HepG2 (cell line): ENCODE measurements at regions not wholly inside any gene's neighbourhood (a gene's known extent, or its start where the extent isn't known, plus 50 kb on each side); places are given as distances from the start of the nearest gene placed in this dataset.

Experiments used
- ATAC-seq: fragments of 200-7000 bp; cut with Tn5 transposase; 3 replicates; pipeline ENCODE4 v1.9.1; 2020; ENCODE audit warnings: mild to moderate bottlenecking, moderate library complexity
- BruUV-seq: library from RNA; stranded (reverse); fragments of 400-500 nt; replicated peaks from 2 replicates; lab custom pipeline; 2021; lab: Mats Ljungman, UMichigan
- CTCF ChIA-PET: fragments of 300-600 bp; formaldehyde crosslinking; extraction: SDS; loops from one replicate; lab custom pipeline; 2021; ENCODE audit warnings: low total read pairs, inconsistent platforms, low intra/inter-chr PET ratio; lab: Yijun Ruan, JAX
- POLR2A ChIA-PET: fragments of 350-600 bp; sonication (Branson Sonifier 250); formaldehyde crosslinking; loops from one replicate; lab custom pipeline; 2020; ENCODE audit warnings: antibody characterized with exemption, inconsistent platforms; lab: Yijun Ruan, JAX
- DNase-seq: peaks from one replicate; pipeline ENCODE4 v3.0.0-alpha.2; 2015; ENCODE audit warnings: low spot score
- FAIRE-seq: peaks from 3 replicates; lab custom pipeline; 2011; peaks lifted over from hg19 to GRCh38; lab: Jason Lieb, UNC
- H2AFZ ChIP-seq: one replicate; pipeline ENCODE4 v1.6.1; 2011; ENCODE audit warnings: low read length, inconsistent platforms
- H3K27ac ChIP-seq: fragments of 300-600 bp; 3 replicates; pipeline ENCODE4 v1.8.0; 2011; ENCODE audit warnings: mixed run types, mild to moderate bottlenecking, mixed read lengths, low read length, inconsistent platforms; ENCODE audit not compliant: insufficient read depth; ENCODE audit errors: extremely low read length
- H3K27me3 ChIP-seq, 2 experiments: fragments of 200-600 bp in 1 of 2; 2 replicates in 1 of 2; 3 replicates in 1 of 2; pipeline versions ENCODE4 v1.6.0 to v1.8.0; 2011; ENCODE audit warnings: low read length in 2 of 2, mild to moderate bottlenecking in 2 of 2, moderate library complexity in 2 of 2, inconsistent platforms in 1 of 2; ENCODE audit not compliant: insufficient read depth in 2 of 2, control insufficient read depth in 1 of 2
- H3K36me3 ChIP-seq, 2 experiments: fragments of 200-600 bp in 1 of 2; replicated peaks in 1 of 2; 2 replicates in 1 of 2; 3 replicates in 1 of 2; pipeline versions ENCODE4 v1.5.1 to v1.8.0; 2011; ENCODE audit warnings: low read length in 2 of 2, inconsistent platforms in 1 of 2; ENCODE audit not compliant: insufficient read depth in 2 of 2, control insufficient read depth in 1 of 2
- H3K4me1 ChIP-seq: 2 replicates; pipeline ENCODE4 v1.5.1; 2012; ENCODE audit warnings: low read length, inconsistent platforms; ENCODE audit not compliant: insufficient read depth
- H3K4me2 ChIP-seq: 2 replicates; pipeline ENCODE4 v1.6.0; 2011; ENCODE audit warnings: low read depth, low read length, inconsistent platforms
- H3K4me3 ChIP-seq, 3 experiments: fragments of 200-600 bp in 1 of 3; sonication (generic), shearing (Covaris generic) in 1 of 3; replicated peaks in 1 of 3; 2 replicates each; pipeline ENCODE4 v1.5.1; 2011 to 2016; ENCODE audit warnings: low read length in 3 of 3, inconsistent platforms in 2 of 3, low read depth in 2 of 3, mild to moderate bottlenecking in 2 of 3, control low read depth in 1 of 3, mixed read lengths in 1 of 3; ENCODE audit not compliant: insufficient read depth in 1 of 3
- H3K79me2 ChIP-seq: one replicate; pipeline ENCODE4 v1.6.1; 2011; ENCODE audit warnings: low read length, inconsistent platforms; ENCODE audit not compliant: insufficient read depth
- H3K9ac ChIP-seq: 2 replicates; pipeline ENCODE4 v1.6.0; 2011; ENCODE audit warnings: mild to moderate bottlenecking, low read depth, low read length, inconsistent platforms; ENCODE audit not compliant: insufficient read depth
- H3K9me3 ChIP-seq: 2 replicates; pipeline ENCODE4 v1.5.1; 2012; ENCODE audit warnings: mild to moderate bottlenecking, low read length
- H4K20me1 ChIP-seq: 2 replicates; pipeline ENCODE4 v1.6.0; 2011; ENCODE audit warnings: inconsistent platforms, mild to moderate bottlenecking, low read length, moderate library complexity; ENCODE audit not compliant: insufficient read depth
- CEBPB ChIP-seq: IDR thresholded peaks from 2 replicates; pipeline ENCODE4 v1.6.1; 2011; ENCODE audit warnings: low read depth, low read length, improper control_type of control experiment, borderline replicate concordance
- FOXP1 ChIP-seq, 2 experiments: fragments of 450-650 bp in 1 of 2; IDR thresholded peaks; 2 replicates each; pipeline ENCODE4 v1.6.1; 2017 to 2018; ENCODE audit warnings: antibody characterized with exemption in 1 of 2
- GTF3A ChIP-seq: sonication (generic); formaldehyde crosslinking; conservative IDR thresholded peaks from 2 replicates; pipeline ENCODE4 v1.4.0; 2020; ENCODE audit warnings: mild to moderate bottlenecking, missing genetic modification reagents
- HDAC2 ChIP-seq: sonication (generic); formaldehyde crosslinking; IDR thresholded peaks from 2 replicates; pipeline ENCODE4 v1.4.0; 2020; ENCODE audit warnings: missing genetic modification reagents
- HOMEZ ChIP-seq: IDR thresholded peaks from 2 replicates; pipeline ENCODE4 v1.6.1; 2016; ENCODE audit warnings: low read depth
- JUND ChIP-seq: sonication (generic); formaldehyde crosslinking; IDR thresholded peaks from 2 replicates; pipeline ENCODE4 v1.8.0; 2022; ENCODE audit warnings: mild to moderate bottlenecking, missing genetic modification reagents
- LBX2 ChIP-seq: sonication (generic); formaldehyde crosslinking; IDR thresholded peaks from 2 replicates; pipeline ENCODE4 v1.5.0; 2020; ENCODE audit warnings: missing genetic modification reagents, mild to moderate bottlenecking, borderline replicate concordance
- MBD4 ChIP-seq: IDR thresholded peaks from 2 replicates; pipeline ENCODE4 v1.6.1; 2012; ENCODE audit warnings: low read length, inconsistent platforms, borderline replicate concordance
- MIER2 ChIP-seq: IDR thresholded peaks from 2 replicates; pipeline ENCODE4 v1.6.1; 2016; ENCODE audit warnings: missing biosample characterization, missing genetic modification reagents
- SIX4 ChIP-seq: sonication (generic); formaldehyde crosslinking; IDR thresholded peaks from 2 replicates; pipeline ENCODE4 v1.4.0; 2020; ENCODE audit warnings: missing genetic modification reagents
- TGIF2 ChIP-seq: IDR thresholded peaks from 2 replicates; pipeline ENCODE4 v1.6.1; 2016; ENCODE audit warnings: control low read depth, missing compliant biosample characterization
- ZFP1 ChIP-seq: IDR thresholded peaks from 2 replicates; pipeline ENCODE4 v1.6.1; 2016
- ZKSCAN1 ChIP-seq: fragments of 150-350 bp; IDR thresholded peaks from 2 replicates; pipeline ENCODE4 v1.6.1; 2014; ENCODE audit warnings: low read length
- ZSCAN12 ChIP-seq: sonication (generic); formaldehyde crosslinking; IDR thresholded peaks from 2 replicates; pipeline ENCODE4 v1.9.0; 2021; ENCODE audit warnings: mild to moderate bottlenecking, missing genetic modification reagents
- WGBS: methylation state at CpG from one replicate; pipeline ENCODE4 v1.1.6; 2017; ENCODE audit warnings: low lambda C conversion rate; 5-methylcytosine and 5-hydroxymethylcytosine counted together
- in situ Hi-C: cut with HindIII; loops from 2 replicates; pipeline ENCODE4 v1.10.0; 2017; ENCODE audit warnings: low pct_unique_long_range_greater_than_20kb; ENCODE audit not compliant: extremely low pct_ligation_motif_present
- intact Hi-C: fragments of 100-400 bp; cut with micrococcal nuclease; formaldehyde crosslinking; loops from one replicate; pipeline ENCODE4 v1.10.0; 2022; ENCODE audit not compliant: unreplicated experiment
- TF ChIP-seq, protein P1 (sequence below): sonication (generic); formaldehyde crosslinking; IDR thresholded peaks from 2 replicates; pipeline ENCODE4 v1.9.0; 2022; ENCODE audit warnings: missing genetic modification reagents, mild to moderate bottlenecking, borderline replicate concordance

GRCh38 chr3:135597855-135598254 is 367.7 kb upstream of the PPP2R3A start:
- Histone ChIP-seq H3K4me1 (no peaks in the 10 kb centered on the region), H3K27ac (no peak overlapping the region), H3K4me3 (no peak overlapping the region), H3K36me3 (no peaks in the 10 kb centered on the region), H2AFZ (no peak overlapping the region), H4K20me1 (no peaks in the 10 kb centered on the region), H3K4me2 (no peak overlapping the region), H3K9me3 (no peaks in the 10 kb centered on the region), H3K9ac (no peak overlapping the region), H3K27me3 (no peaks in the 10 kb centered on the region), H3K79me2 (no peaks in the 10 kb centered on the region)
- CTCF ChIA-PET, result no interaction called here
- intact Hi-C loops (no loop called here), in situ Hi-C loops (no loop called here)
- WGBS, result 4% methylated on average over 2 of the region's 2 CpGs
- no peak for ATAC-seq
- POLR2A ChIA-PET, result no interaction called here
- BruUV-seq, result no TSS peak
- no peak for DNase-seq
- FAIRE-seq, result no peak
- peak; percentile 70 for TF ChIP-seq CEBPB
- TF ChIP-seq MBD4, result no peak
- TF ChIP-seq GTF3A (CRISPR knock-in tag), result no peak

- Histone ChIP-seq H3K36me3 (no peaks in the 10 kb centered on the region), H3K9me3 (no peaks in the 10 kb centered on the region), H4K20me1 (no peaks in the 10 kb centered on the region), H3K4me3 (no peak overlapping the region), H3K79me2 (no peaks in the 10 kb centered on the region), H3K9ac (no peak overlapping the region), H3K27me3 (no peaks in the 10 kb centered on the region), H2AFZ (no peak overlapping the region), H3K4me2 (no peak overlapping the region), H3K4me1 (no peaks in the 10 kb centered on the region), H3K27ac (no peak overlapping the region)
- WGBS, result 6% methylated on average over 2 of the region's 2 CpGs
- intact Hi-C loops, result no loop called here
- POLR2A ChIA-PET, result no interaction called here
- BruUV-seq, result no TSS peak
- ATAC-seq (no peak), DNase-seq (no peak), FAIRE-seq (no peak)
- in situ Hi-C loops, result no loop called here
- no peak for TF ChIP-seq TGIF2
- TF ChIP-seq ZKSCAN1, result no peak
- no peak for TF ChIP-seq ZSCAN12
- TF ChIP-seq, protein P1, sequence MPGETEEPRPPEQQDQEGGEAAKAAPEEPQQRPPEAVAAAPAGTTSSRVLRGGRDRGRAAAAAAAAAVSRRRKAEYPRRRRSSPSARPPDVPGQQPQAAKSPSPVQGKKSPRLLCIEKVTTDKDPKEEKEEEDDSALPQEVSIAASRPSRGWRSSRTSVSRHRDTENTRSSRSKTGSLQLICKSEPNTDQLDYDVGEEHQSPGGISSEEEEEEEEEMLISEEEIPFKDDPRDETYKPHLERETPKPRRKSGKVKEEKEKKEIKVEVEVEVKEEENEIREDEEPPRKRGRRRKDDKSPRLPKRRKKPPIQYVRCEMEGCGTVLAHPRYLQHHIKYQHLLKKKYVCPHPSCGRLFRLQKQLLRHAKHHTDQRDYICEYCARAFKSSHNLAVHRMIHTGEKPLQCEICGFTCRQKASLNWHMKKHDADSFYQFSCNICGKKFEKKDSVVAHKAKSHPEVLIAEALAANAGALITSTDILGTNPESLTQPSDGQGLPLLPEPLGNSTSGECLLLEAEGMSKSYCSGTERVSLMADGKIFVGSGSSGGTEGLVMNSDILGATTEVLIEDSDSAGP, result no peak
- TF ChIP-seq LBX2 (CRISPR knock-in tag), result no peak
- TF ChIP-seq CEBPB, result no peak
- no peak for TF ChIP-seq HDAC2 (CRISPR knock-in tag)
- no peak for TF ChIP-seq ZFP1 (CRISPR knock-in tag)
- no peak for TF ChIP-seq SIX4 (CRISPR knock-in tag)
- TF ChIP-seq JUND, result no peak
- no peak for TF ChIP-seq FOXP1 (IDR thresholded peaks at IDR 0.05)
- no peak for TF ChIP-seq FOXP1 (CRISPR knock-in tag; IDR thresholded peaks at IDR 0.05)
- TF ChIP-seq HOMEZ (CRISPR knock-in tag), result no peak
- TF ChIP-seq MIER2, result no peak
- CTCF ChIA-PET, result no interaction called here
These were observed 366.9 kb upstream of the PPP2R3A start for GRCh38 chr3:135598597-135598996.
